ENCODE measurements at regions not wholly inside any gene's neighbourhood (a gene's known extent, or its start where the extent isn't known, plus 50 kb on each side); places are given as distances from the start of the nearest gene placed in this dataset.

GRCh38 chr2:185128996-185129395, 530.7 kb downstream of the ZNF804A start:
- peaks cover 4% of the 10 kb centered on the region for H3K9me3 Mint-ChIP-seq
- H3K4me3 Mint-ChIP-seq, result no peak overlapping the region

DNA sequence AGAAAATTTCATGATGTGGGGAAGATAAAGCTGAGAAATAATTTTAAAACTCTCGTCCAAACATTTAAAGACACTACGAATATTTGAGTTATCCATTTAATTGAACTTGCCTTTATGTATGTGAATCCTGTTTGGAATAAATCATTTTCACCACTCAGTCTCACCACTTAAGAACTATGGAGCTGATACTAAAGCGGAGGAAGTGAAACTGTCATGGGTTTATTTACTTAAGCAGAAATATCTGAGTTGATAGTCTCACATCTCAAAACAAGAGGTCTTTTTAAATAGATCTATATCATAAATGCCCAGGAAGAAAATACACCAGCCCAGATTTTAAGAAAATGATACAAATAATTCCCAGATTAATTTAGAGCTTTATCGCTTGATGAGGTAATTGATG, 532.4 kb downstream of the ZNF804A start:
- H3K27ac Mint-ChIP-seq, result no peak overlapping the region
- no peaks in the 10 kb centered on the region for H3K27me3 Mint-ChIP-seq (ENCODE audit: low read depth)
- H3K4me1 Mint-ChIP-seq (ENCODE audit: low read depth), result no peaks in the 10 kb centered on the region
- H3K36me3 Mint-ChIP-seq (ENCODE audit: low read depth), result no peaks in the 10 kb centered on the region
- H3K4me3 Mint-ChIP-seq, result no peak overlapping the region
- peaks cover 4% of the 10 kb centered on the region for H3K9me3 Mint-ChIP-seq

More at GRCh38 chr2:185128996-185129395, 530.7 kb downstream of the ZNF804A start:
- H3K27ac Mint-ChIP-seq, result no peak overlapping the region
- H3K4me1 Mint-ChIP-seq (ENCODE audit: low read depth), result no peaks in the 10 kb centered on the region
- H3K36me3 Mint-ChIP-seq (ENCODE audit: low read depth), result no peaks in the 10 kb centered on the region
- no peaks in the 10 kb centered on the region for H3K27me3 Mint-ChIP-seq (ENCODE audit: low read depth)

DNA sequence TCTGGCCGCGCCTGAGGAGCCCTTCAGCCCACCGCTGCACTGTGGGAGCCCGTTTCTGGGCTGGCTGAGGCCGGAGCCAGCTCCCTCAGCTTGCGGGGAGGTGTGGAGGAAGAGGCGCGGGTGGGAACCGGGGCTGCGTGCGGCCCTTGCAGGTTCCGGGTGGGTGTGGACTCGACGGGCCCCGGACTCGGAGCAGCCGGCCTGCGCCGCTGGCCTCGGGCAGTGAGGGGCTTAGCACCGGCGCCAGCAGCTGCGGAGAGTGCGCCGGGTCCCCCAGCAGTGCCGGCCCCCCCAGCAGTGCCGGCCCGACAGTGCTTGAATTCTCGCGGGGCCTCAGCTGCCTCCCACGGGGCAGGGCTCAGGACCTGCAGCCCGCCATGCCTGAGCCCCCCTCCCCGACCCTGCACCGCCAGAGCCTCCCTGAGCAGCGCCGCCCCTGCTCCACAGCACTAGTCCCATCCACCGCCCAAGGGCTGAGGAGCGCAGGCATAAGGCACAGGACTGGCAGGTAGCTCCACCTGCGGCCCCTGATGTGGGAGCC, 534.2 kb downstream of the ZNF804A start:
- Mint-ChIP-seq H3K36me3 (ENCODE audit: low read depth) (no peaks in the 10 kb centered on the region), H3K4me3 (no peak overlapping the region), H3K4me1 (ENCODE audit: low read depth) (no peaks in the 10 kb centered on the region), H3K27me3 (ENCODE audit: low read depth) (no peaks in the 10 kb centered on the region), H3K9me3 (peaks cover 4% of the 10 kb centered on the region), H3K27ac (no peak overlapping the region)

DNA sequence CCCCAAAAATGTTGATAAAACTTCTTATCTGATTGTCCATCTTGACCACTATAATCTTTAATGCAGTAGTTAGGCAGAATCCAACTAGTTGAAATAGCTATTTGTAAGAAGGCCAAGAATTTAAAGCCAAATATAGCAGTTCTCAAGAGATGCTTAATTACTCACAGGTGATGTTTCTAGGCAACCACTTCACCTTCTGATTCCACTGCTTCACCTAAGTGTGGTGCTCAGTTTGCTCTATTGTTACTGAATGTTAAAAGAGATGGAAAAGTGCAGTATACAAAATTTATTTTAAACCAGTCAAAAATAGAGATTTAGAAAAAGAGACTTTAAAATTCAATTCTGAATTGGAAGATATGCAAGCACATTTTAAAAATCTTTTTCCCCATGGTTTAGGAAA, 539.4 kb downstream of the ZNF804A start:
- Mint-ChIP-seq H3K9me3 (peaks cover 4% of the 10 kb centered on the region), H3K36me3 (ENCODE audit: low read depth) (no peaks in the 10 kb centered on the region), H3K27me3 (ENCODE audit: low read depth) (no peaks in the 10 kb centered on the region), H3K27ac (no peak overlapping the region), H3K4me3 (no peak overlapping the region), H3K4me1 (ENCODE audit: low read depth) (no peaks in the 10 kb centered on the region)

- Mint-ChIP-seq H3K9me3 (no peaks in the 10 kb centered on the region), H3K27ac (no peak overlapping the region), H3K27me3 (ENCODE audit: low read depth) (no peaks in the 10 kb centered on the region), H3K4me1 (ENCODE audit: low read depth) (no peaks in the 10 kb centered on the region), H3K36me3 (ENCODE audit: low read depth) (no peaks in the 10 kb centered on the region), H3K4me3 (no peak overlapping the region)
Measured at GRCh38 chr2:185142677-185143076, 544.3 kb downstream of the ZNF804A start.

- H3K27me3 Mint-ChIP-seq (ENCODE audit: low read depth), result no peaks in the 10 kb centered on the region
- H3K4me1 Mint-ChIP-seq (ENCODE audit: low read depth), result no peaks in the 10 kb centered on the region
- no peaks in the 10 kb centered on the region for H3K36me3 Mint-ChIP-seq (ENCODE audit: low read depth)
- no peak overlapping the region for H3K27ac Mint-ChIP-seq
- H3K4me3 Mint-ChIP-seq, result no peak overlapping the region
- no peaks in the 10 kb centered on the region for H3K9me3 Mint-ChIP-seq
Measured at GRCh38 chr2:185144159-185144919, 546.0 kb downstream of the ZNF804A start.

DNA sequence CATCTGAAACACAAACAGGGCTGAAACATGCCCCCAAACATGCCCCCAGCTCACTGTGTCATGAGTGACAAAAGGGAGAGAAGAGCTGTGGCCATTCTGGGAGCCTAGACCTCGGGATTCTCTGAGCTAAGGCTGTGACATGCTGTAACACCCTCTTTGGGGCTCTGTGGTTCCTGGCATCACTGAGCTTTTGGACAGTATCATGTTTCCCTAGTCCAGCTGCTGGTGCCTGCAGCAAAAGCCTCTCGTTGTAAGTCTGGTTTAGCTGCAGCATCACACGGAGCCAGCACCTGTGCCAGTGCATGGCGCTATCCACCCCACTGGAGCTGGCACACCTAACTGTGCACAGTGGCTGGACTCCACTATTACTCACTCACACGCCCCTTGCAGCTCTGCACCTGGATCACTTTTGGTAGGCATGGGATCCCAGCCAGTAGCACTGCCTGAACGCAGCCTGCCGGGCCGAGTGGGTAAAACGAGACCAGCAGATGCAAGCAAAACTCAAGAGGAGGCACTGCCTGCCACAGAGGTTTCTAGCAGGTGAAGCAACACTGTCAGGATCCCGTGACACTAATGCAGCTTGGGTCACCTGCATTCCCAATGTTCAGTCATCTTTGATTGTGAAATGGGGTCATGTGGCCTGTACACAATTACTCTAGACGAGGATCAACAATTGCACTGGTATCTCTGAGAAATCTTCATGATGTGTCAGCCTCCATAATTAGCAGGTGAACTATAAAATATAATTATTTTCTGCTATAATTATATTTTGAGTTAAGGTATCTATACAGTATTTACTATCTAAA, 547.2 kb downstream of the ZNF804A start:
- H3K36me3 Mint-ChIP-seq (ENCODE audit: low read depth), result no peaks in the 10 kb centered on the region
- H3K4me1 Mint-ChIP-seq (ENCODE audit: low read depth), result no peaks in the 10 kb centered on the region
- H3K9me3 Mint-ChIP-seq, result no peaks in the 10 kb centered on the region
- H3K27me3 Mint-ChIP-seq (ENCODE audit: low read depth), result no peaks in the 10 kb centered on the region
- H3K27ac Mint-ChIP-seq, result no peak overlapping the region
- no peak overlapping the region for H3K4me3 Mint-ChIP-seq

- no peaks in the 10 kb centered on the region for H3K9me3 Mint-ChIP-seq
- no peak overlapping the region for H3K27ac Mint-ChIP-seq
- no peak overlapping the region for H3K4me3 Mint-ChIP-seq
- no peaks in the 10 kb centered on the region for H3K36me3 Mint-ChIP-seq (ENCODE audit: low read depth)
- no peaks in the 10 kb centered on the region for H3K27me3 Mint-ChIP-seq (ENCODE audit: low read depth)
- H3K4me1 Mint-ChIP-seq (ENCODE audit: low read depth), result no peaks in the 10 kb centered on the region
Measured at GRCh38 chr2:185147361-185147760, 549.0 kb downstream of the ZNF804A start.

GRCh38 chr2:185152186-185152585, 553.9 kb downstream of the ZNF804A start:
- Mint-ChIP-seq H3K4me1 (ENCODE audit: low read depth) (no peaks in the 10 kb centered on the region), H3K36me3 (ENCODE audit: low read depth) (no peaks in the 10 kb centered on the region), H3K9me3 (no peaks in the 10 kb centered on the region), H3K4me3 (no peak overlapping the region), H3K27ac (no peak overlapping the region), H3K27me3 (ENCODE audit: low read depth) (no peaks in the 10 kb centered on the region)

GRCh38 chr2:185161701-185162100, 563.4 kb downstream of the ZNF804A start:
- no peaks in the 10 kb centered on the region for H3K36me3 Mint-ChIP-seq (ENCODE audit: low read depth)
- no peaks in the 10 kb centered on the region for H3K27me3 Mint-ChIP-seq (ENCODE audit: low read depth)
- no peak overlapping the region for H3K4me3 Mint-ChIP-seq
- no peak overlapping the region for H3K27ac Mint-ChIP-seq
- no peaks in the 10 kb centered on the region for H3K4me1 Mint-ChIP-seq (ENCODE audit: low read depth)
- no peaks in the 10 kb centered on the region for H3K9me3 Mint-ChIP-seq

DNA sequence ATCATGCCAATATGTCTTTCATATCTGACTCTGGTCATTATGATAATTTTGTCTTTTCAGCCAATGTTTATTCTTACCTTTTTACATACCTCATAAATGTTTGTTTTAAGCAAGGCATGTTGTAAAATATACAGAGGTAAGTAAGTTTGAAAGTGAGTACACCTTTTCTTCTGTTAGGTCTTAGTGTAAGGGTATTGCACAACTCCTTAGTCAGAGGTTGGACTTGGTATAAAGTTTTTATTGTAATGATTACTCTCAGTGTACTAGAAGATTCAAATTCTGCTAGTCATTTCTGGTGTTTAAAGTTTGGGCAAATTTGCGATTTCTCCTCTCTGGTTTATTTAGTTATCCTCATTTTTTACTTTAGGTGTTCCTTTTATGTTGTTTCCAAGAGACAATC, 564.3 kb upstream of the FSIP2 start:
- H3K4me1 Mint-ChIP-seq (ENCODE audit: low read depth), result no peaks in the 10 kb centered on the region

DNA sequence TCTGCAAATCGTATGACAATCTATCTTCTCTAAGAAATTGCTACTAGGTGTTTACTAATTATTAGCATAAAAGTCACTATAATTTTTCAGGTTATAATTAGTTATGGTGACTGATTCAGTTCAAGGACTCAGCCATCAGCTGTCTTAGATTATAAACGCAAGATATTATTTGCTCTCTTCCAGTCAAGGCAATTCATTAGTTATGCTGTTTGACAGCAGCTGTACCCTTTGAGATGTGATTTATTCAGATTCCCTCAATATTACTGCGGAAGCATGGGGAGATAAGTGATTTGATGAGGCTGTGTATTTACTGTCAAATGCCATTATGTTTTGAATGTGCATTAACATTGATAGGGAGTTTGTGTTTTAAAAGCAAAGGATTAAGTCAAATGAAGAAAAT, 558.9 kb upstream of the FSIP2 start:
- Mint-ChIP-seq H3K4me1 (ENCODE audit: low read depth) (no peaks in the 10 kb centered on the region), H3K27ac (no peak overlapping the region), H3K9me3 (no peaks in the 10 kb centered on the region), H3K36me3 (ENCODE audit: low read depth) (no peaks in the 10 kb centered on the region), H3K4me3 (no peak overlapping the region), H3K27me3 (ENCODE audit: low read depth) (no peaks in the 10 kb centered on the region)

More for the DNA sequence above, 564.3 kb upstream of the FSIP2 start:
- Mint-ChIP-seq H3K27me3 (ENCODE audit: low read depth) (no peaks in the 10 kb centered on the region), H3K36me3 (ENCODE audit: low read depth) (no peaks in the 10 kb centered on the region), H3K9me3 (no peaks in the 10 kb centered on the region), H3K4me3 (no peak overlapping the region), H3K27ac (no peak overlapping the region)

GRCh38 chr2:185181901-185182300, 556.7 kb upstream of the FSIP2 start:
- H3K36me3 Mint-ChIP-seq (ENCODE audit: low read depth), result no peaks in the 10 kb centered on the region
- H3K4me1 Mint-ChIP-seq (ENCODE audit: low read depth), result no peaks in the 10 kb centered on the region
- H3K4me3 Mint-ChIP-seq, result no peak overlapping the region
- no peaks in the 10 kb centered on the region for H3K9me3 Mint-ChIP-seq
- H3K27me3 Mint-ChIP-seq (ENCODE audit: low read depth), result no peaks in the 10 kb centered on the region
- no peak overlapping the region for H3K27ac Mint-ChIP-seq

- Mint-ChIP-seq H3K27ac (no peak overlapping the region), H3K36me3 (ENCODE audit: low read depth) (no peaks in the 10 kb centered on the region), H3K9me3 (no peaks in the 10 kb centered on the region), H3K27me3 (ENCODE audit: low read depth) (no peaks in the 10 kb centered on the region), H3K4me1 (ENCODE audit: low read depth) (no peaks in the 10 kb centered on the region), H3K4me3 (no peak overlapping the region)
Measured at GRCh38 chr2:185185044-185185443, 553.6 kb upstream of the FSIP2 start.

- H3K27ac Mint-ChIP-seq, result no peak overlapping the region
- H3K36me3 Mint-ChIP-seq (ENCODE audit: low read depth), result no peaks in the 10 kb centered on the region
- H3K27me3 Mint-ChIP-seq (ENCODE audit: low read depth), result no peaks in the 10 kb centered on the region
- H3K9me3 Mint-ChIP-seq, result no peaks in the 10 kb centered on the region
- H3K4me3 Mint-ChIP-seq, result no peak overlapping the region
- H3K4me1 Mint-ChIP-seq (ENCODE audit: low read depth), result no peaks in the 10 kb centered on the region
Measured at GRCh38 chr2:185187421-185187820, 551.2 kb upstream of the FSIP2 start.
